BJ (cell line): ENCODE measurements at regions not wholly inside any gene's neighbourhood (a gene's known extent, or its start where the extent isn't known, plus 50 kb on each side); places are given as distances from the start of the nearest gene placed in this dataset.

Experiments used
- CTCF ChIA-PET: fragments of 350-600 bp; formaldehyde crosslinking; extraction: SDS; loops from one replicate; lab custom pipeline; 2021; ENCODE audit warnings: antibody characterized with exemption, inconsistent platforms; lab: Yijun Ruan, JAX
- POLR2A ChIA-PET: fragments of 300-600 bp; sonication (Branson Sonifier 250); formaldehyde crosslinking; extraction: SDS; loops from one replicate; lab custom pipeline; 2021; ENCODE audit warnings: antibody characterized with exemption; lab: Charles Lee
- DNase-seq: peaks from one replicate; pipeline ENCODE4 v3.0.0-alpha.2; 2011; ENCODE audit warnings: low read depth
- H3K27me3 ChIP-seq: 2 replicates; pipeline ENCODE4 v1.6.0; 2011; ENCODE audit warnings: low read length; ENCODE audit not compliant: control insufficient read depth, insufficient read depth
- H3K36me3 ChIP-seq: 2 replicates; pipeline ENCODE4 v1.5.1; 2011; ENCODE audit warnings: low read length; ENCODE audit not compliant: control insufficient read depth, insufficient read depth
- H3K4me3 ChIP-seq: 2 replicates; pipeline ENCODE4 v1.5.1; 2011; ENCODE audit warnings: low read depth, mild to moderate bottlenecking, control low read depth, low read length
- CTCF ChIP-seq: IDR thresholded peaks from 2 replicates; pipeline ENCODE4 v1.5.1; 2011; ENCODE audit warnings: low read depth, mild to moderate bottlenecking, control low read depth, inconsistent platforms, low read length, moderate library complexity; ENCODE audit not compliant: insufficient read depth

GRCh38 chr1:56133522-56134472, 445.6 kb downstream of the PLPP3 start:
- POLR2A ChIA-PET = no interaction called here
- Histone ChIP-seq H3K36me3 (no peaks in the 10 kb centered on the region), H3K27me3 (no peaks in the 10 kb centered on the region), H3K4me3 (no peak overlapping the region)
- CTCF ChIA-PET = interaction anchor here (0.6 to 1.5 kb wide), 3 partner anchors 10 to 225 kb away, joined by 3 to 4 read pairs (median 3); no protein-coding TSS in a partner anchor
- no peak for TF ChIP-seq CTCF
- no peak for DNase-seq

DNA sequence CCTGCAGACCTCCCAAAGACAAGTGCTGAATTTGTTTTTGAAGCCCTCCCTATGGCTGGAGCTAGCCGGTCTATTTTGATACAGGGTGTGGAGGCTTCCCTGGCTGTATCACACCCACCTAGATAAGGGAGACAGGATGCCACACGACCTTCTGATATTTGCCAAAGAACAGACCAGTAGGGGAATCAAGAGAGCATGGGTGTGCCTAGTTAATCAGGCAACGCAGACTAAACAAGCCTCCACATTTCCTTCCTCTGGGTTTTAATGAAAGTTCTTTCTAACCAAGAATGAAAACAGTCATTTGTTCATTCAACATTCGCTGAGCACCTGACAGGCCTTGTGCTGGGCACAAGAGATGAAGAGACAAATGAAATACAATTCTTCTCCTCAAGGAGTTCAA, 446.8 kb downstream of the PLPP3 start:
- ChIA-PET POLR2A (no interaction called here), CTCF (interaction anchor here (1.5 kb wide), 2 partner anchors 11 to 15 kb away, joined by 3 to 4 read pairs; no protein-coding TSS in a partner anchor)

DNA sequence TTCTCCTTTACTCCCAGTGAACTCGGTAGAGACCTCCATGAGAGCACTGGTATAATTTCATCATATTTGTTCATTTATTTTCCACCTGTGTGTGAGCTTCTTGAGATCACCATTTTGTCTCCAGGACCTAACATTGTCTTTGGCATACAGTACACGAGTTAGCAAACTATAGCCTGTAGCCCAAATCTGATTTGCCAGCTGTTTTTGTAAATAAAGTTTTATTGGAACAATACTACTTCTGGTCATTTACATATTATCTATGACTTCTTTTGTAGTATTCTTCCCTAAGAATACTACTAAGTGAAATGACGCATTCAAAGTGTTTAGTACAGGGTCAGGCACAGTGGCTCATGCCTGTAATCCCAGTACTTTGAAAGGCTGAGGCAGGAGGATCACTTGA, 449.5 kb downstream of the PLPP3 start:
- Histone ChIP-seq H3K36me3 (no peaks in the 10 kb centered on the region), H3K4me3 (no peak overlapping the region), H3K27me3 (no peaks in the 10 kb centered on the region)
- CTCF ChIA-PET = no interaction called here
- POLR2A ChIA-PET = no interaction called here
- no peak for DNase-seq
- no peak for TF ChIP-seq CTCF

More for the DNA sequence above, 446.8 kb downstream of the PLPP3 start:
- TF ChIP-seq CTCF = no peak
- Histone ChIP-seq H3K4me3 (no peak overlapping the region), H3K27me3 (no peaks in the 10 kb centered on the region), H3K36me3 (no peaks in the 10 kb centered on the region)
- no peak for DNase-seq

GRCh38 chr1:56125316-56125715, 454.0 kb downstream of the PLPP3 start:
- Histone ChIP-seq H3K4me3 (no peak overlapping the region), H3K36me3 (no peaks in the 10 kb centered on the region), H3K27me3 (no peaks in the 10 kb centered on the region)
- ChIA-PET CTCF (interaction anchor here (0.6 kb wide), 1 partner anchor 71 kb away, joined by 3 read pairs; no protein-coding TSS in a partner anchor), POLR2A (no interaction called here)
- TF ChIP-seq CTCF = no peak
- DNase-seq = no peak

DNA sequence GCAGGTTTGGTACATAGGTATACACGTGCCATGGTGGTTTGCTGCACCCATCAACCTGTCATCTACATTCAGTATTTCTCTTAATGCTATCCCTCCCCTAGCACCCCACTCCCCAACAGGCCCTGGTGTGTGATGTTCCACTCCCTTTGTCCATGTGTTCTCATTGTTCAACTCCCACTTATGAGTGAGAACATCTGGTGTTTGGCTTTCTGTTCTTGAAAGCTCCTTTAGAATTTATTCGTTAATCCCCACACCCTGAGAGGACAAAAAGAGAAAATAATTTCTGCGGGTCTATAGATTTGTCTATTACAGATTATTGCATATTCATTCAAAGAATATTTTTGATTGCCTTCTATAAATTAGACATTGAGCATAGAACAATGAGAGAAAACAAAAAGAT, 455.5 kb downstream of the PLPP3 start:
- POLR2A ChIA-PET = no interaction called here
- no peak for DNase-seq

More for the DNA sequence above, 455.5 kb downstream of the PLPP3 start:
- H3K36me3 ChIP-seq = no peaks in the 10 kb centered on the region
- CTCF ChIA-PET = no interaction called here
- TF ChIP-seq CTCF = no peak
- no peaks in the 10 kb centered on the region for H3K27me3 ChIP-seq
- no peak overlapping the region for H3K4me3 ChIP-seq
